IPS-NIHi11 (cell line): ENCODE measurements at regions not wholly inside any gene's neighbourhood (a gene's known extent, or its start where the extent isn't known, plus 50 kb on each side); places are given as distances from the start of the nearest gene placed in this dataset.

Experiments used
- DNase-seq: peaks from one replicate; pipeline ENCODE4 v3.0.0; 2012; ENCODE audit warnings: mixed read lengths, low spot score

GRCh38 chr5:97726106-97726505, 543.1 kb upstream of the RIOK2 start:
- DNase-seq = no peak

DNA sequence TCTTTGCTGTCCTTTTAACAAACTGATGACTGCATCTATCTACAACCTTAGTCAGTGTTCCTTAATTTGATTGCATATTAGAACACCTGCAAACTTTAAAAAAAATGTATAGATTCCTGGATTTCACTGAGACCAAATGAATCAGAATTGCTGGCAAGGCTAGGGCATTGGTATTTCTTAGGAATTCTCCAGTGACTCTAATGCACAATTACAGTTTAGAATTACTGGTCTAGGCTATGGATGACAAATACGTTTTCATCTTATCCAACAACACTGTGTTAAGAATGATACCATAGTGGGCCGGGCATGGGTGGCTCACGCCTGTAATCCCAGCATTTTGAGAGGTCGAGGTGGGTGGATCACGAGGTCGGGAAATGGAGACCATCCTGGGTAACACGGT, 545.9 kb upstream of the RIOK2 start:
- DNase-seq = no peak

DNA sequence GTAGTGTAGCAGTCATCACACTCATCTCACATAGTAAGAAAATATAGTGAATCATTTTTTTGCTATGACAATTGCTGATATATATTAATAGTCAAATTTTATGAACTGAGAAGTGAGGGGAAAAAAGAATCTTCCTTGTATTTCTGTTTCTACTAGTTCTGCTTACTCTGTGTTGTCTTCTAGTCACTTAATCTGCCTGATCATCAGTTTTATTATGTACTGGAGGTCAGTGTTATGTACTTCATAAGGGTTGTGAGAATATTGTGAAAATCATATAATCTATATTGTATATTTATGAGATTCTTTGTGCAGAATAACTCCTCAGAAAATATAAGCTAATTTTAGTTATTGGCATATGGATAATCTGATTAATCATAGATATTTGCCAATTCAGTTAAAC, 546.9 kb upstream of the RIOK2 start:
- DNase-seq = no peak

DNA sequence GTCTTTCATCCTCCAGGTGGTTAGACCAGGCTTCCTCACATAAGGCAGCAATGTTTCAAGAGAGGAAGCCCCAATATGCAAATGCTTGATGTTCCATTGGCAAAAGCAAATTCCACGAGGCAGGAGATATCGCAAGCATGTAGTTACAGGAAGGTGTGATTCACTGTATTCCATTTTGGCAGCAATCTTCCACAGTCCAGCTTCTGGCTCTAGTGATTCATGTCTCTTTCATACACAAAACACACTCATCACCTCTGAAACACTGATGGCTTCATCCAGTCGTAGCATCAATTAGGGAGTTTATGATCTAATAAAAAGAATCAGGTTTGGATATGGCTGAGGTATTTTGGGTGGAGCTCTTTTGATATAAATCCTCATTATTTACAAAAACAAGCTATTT, 552.2 kb upstream of the RIOK2 start:
- no peak for DNase-seq

DNA sequence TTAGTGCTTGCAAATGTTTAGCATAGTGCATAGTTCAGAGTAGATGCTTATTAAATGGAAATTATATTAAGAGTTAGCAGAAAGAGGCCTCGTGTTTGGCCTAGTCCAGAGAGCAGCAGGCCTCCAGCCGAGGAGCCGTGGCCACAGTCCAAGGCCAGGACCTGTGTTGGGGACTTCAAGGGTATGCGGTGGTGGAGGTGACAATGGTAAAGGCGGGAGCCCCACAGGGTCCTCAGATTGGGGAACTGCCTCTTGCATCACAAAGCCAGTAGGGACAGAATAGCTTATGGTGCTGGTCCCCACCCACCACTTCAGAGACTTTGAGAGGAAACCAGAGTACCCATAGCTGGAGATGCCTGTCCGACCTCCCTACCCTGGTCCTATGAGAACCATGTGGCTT, 554.6 kb upstream of the RIOK2 start:
- no peak for DNase-seq

DNA sequence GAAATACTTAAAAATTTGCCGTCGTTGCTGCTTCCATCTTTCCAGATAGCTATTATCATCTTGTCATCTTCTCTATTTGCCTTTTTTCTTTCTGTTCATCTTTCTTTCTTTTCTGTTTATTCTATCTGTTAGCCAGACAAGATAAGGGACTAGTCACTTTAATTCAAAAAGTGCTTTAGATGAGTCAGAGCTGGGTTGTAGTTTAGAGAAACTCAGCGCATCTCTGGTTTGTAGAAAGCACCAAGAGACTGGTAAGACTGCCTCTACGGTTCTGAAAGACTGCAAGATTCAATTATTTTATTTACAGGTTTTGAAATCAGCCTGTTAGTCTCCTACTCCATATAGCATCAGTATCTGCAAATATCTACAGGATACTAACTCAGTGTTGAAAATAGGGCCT, 562.8 kb upstream of the RIOK2 start:
- DNase-seq = no peak

DNA sequence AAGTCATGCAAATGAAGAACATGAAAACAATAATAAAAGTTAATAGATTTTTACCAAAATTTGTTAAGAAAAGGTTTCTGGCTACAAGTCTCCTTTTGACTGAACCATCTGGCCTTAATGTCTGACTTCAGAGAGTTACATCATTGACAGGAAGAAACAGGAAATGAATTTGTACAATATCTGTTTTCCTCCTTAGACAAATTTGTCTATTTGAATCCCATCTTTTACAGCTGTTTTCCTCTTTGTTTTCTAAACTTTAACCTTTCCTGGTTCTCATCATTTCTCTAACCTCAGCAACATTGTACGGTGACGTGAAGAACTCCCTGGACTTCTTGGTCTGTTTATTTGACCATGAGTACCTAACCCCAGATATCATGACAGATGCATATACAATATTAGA, 567.5 kb upstream of the RIOK2 start:
- DNase-seq = no peak

DNA sequence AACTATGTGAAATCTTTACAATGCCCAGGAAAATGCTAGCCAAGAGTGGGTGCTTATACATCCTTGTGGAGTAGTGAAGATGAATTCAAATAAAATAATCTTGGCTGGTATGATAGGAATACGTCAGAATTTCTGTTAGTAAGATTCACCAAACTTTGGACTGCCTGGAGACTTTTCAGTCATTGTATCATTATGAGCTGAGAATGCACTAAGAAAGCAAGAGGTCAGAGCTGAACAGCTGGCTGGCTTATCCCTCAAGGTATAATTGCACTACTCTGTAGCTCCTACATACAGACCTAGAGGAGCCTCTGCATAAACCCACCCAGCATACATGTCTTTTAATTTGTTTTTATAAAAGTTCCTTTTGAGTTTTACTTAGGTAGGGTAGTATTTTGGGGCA, 568.5 kb upstream of the RIOK2 start:
- DNase-seq = no peak

- DNase-seq = no peak
Observed at GRCh38 chr5:97752871-97753270, 569.8 kb upstream of the RIOK2 start.

GRCh38 chr5:97762483-97762882, 579.4 kb upstream of the RIOK2 start:
- no peak for DNase-seq

DNA sequence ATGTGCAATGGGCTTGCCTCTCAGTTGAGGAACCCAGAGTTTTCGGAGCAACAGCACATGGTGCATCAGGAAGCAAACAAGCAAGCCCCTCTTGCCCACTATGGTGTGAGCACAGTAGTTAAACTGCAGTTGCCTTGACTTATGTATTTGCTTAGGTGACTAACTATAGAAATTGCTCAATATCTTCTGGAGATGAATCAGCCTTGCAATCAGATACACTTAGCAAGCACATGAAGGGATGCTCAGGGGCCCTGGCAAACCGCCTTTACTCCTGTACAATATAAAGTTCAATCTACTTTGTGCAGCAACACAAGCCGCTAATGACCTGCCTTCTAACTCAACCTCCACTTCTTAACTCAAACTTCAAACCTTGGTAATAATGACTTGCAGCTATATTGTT, 581.7 kb upstream of the RIOK2 start:
- no peak for DNase-seq

DNA sequence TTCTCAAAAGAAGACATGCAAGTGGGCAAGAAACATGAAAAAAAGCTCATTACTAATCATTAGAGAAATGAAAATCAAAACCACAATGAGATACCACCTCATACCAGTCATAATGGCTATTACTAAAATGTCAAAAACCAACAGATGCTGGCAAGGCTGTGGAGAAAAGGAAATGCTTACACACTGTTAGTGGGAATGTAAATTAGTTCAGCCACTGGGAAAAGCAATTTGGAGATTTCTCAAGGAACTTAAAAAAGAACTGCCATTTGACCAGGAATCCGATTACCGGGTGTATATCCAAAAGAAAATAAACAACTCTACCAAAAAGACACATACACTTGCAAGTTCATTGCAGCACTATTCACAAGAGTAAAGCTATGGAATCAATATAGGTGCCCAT, 595.4 kb upstream of the RIOK2 start:
- DNase-seq = no peak

DNA sequence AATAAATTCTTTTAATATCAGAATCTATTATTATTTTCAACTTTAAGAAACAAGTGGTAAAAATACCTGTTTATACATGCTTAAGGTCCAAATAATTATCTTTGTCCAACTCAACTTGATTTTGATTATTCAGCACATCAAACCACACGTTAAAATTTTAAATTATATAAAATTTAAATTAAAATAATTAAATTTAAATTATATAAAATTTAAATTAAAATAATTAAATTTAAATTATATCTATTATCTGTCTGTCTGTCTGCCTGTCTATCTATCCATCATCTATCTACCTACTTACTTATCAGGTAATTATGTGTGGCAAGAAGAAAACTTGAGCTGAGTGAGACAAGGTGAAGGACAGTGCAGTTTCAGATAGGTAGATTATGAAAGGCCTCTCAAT, 605.3 kb upstream of the RIOK2 start:
- no peak for DNase-seq

DNA sequence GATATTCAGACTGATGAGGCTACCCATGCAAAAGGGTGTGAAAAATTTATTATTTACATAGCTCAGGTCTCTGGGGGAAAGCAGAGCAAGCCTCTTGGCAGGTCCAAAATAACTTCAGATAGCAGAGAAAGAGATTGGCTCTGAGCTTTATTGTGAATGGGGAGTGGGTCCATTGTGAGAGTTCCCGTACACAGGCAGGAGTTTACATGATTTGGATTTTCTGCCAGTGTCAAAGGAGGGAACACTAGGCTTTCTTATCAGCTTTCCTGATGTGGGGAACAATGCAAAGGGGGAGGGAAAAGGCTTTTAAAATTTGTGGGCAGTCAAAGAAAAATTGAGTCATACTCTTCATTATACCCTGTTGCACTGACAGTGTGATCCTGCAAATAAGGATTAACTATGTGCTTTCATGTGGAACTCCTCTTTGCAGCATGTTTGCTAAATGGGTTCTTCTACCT, 615.0 kb upstream of the RIOK2 start:
- DNase-seq = no peak

DNA sequence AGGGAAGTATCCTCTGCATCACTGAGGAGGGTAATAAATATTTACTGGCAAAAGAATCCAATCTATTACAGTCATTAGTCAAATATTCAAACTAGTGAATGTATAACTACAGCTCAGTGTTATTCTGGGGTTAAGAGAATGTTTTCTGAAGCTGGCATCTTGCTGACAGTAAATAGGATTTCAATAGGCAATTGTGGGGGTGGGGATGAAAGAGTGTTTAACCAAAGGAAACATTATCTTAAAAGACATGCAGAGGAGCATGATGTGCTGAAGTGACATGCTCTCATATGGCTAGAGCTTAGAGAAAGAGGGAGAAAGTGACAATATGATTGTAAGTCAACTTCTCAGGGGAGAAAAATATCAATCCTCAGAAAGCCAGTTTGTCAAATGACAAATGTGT, 618.4 kb upstream of the RIOK2 start:
- no peak for DNase-seq

DNA sequence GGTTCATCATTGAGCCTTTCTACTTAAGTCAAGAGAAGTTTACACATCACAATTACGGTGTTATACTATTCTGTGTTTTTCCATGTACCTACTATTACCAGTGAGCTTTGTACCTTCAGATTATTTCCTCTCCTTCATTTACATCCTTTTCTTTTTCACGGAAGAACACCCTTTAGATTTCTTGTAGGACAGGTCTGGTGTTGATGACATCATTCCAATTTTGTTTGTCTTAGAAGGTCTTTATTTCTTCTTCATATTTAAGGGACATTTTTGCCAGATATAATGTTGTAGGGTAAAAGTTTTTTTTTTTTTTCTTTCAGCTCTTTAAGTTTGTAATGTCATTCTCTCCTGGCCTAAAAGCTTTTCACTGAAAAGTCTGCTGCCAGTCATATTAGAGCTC, 637.1 kb upstream of the RIOK2 start:
- DNase-seq = no peak

DNA sequence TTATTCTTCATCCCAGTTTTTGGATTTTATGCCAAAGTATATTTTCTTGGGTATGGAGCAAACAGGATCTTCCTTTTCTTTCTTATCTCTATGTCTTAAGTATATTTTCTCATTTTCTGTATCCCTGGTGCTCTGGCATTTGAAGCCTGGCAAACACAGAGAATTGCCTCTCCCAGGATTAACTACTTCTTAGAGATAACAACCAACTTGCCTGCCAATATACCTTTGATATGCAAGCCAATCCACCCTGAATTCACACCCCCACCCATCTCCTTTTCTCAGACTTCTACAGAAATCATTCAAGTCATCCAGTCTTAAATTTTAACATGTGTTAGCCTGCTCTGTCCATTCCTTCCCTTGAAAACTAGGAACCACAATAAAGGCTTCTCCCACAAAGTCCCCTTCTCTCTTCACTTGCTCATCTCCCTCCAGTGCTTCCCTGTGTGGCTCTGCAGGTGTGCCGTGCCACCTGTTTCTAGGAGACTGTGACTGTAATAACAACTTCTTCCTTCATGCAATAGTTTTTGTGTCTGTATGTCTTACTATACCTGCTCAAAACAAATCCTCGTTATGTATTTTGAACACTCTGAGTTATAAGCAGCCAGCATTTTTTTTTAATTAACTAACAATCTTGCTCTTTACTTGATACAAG, 649.7 kb upstream of the RIOK2 start:
- no peak for DNase-seq

DNA sequence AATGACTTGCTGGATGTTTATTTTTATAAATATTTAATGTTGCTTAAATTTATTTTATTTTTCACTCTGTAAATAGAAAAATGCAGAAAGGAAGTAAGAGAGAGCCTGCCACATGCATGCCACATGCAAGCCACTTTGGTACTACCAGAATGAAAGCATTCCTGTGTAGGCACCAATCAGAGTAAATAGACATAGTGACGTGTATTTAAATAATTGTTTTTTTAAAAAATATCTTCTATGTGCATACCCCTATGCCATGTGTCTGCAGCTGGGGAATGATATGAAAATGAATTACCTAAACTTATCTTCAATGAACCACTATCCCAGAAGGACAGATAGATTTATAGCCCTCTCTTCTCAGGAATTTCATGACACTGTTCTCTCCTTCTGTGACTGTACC, 651.5 kb upstream of the RIOK2 start:
- DNase-seq = no peak

- DNase-seq = no peak
Observed at GRCh38 chr5:97835112-97835511, 652.1 kb upstream of the RIOK2 start.

DNA sequence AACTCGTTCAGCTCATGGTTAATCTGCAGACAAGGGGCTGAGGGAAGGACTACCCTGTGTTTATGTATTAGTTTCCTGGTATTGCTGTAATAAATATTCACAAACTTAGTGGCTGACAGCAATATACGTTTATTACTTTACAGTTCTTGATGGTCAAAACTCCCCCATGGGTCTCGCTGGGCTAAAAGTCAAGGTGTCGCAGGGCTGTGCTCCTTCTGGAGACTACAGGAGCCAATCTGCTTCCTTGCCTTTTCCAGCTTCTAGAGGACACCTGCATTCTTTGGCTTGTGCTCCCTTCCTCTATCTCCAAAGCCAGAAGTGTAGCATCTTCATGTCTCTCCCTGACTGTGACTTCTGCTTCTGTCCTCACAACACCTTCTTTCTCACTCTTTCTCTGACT, 653.8 kb upstream of the RIOK2 start:
- no peak for DNase-seq

GRCh38 chr5:97838214-97838613, 655.2 kb upstream of the RIOK2 start:
- DNase-seq = no peak

DNA sequence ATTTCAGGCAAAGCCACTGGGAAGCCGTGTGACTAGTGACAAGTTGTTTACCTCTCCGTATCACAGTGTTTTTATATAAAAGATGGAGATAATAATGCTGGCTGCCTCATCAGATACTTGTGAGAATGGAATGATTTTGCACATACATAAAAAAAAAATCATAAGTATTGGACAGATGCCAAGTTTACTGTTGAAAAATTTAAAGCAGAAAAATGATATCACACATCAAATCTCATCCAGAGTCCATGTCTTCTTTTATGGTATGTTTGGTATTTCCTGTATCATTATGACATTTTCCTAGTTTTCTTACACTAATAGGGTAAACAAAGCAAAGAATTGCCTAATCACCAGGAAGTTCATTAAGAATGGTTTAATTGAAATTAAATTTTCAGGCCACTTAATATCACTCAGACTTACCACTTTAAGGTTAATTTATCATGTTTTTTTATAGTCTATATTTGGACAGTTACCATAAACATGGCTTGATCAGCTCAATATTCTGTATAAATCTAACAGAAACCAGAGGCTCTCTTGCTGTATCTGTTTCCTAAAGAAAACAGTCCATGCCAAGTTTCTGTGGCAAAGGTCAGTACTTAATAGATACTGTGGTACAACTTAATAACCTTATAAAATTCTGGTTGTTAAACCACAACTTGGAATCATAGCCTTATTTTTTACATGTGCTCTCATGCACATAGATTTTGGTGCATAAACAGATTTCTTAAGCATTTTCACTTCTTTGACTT, 656.5 kb upstream of the RIOK2 start:
- no peak for DNase-seq

- DNase-seq = no peak
Observed at GRCh38 chr5:97840643-97841042, 657.6 kb upstream of the RIOK2 start.

DNA sequence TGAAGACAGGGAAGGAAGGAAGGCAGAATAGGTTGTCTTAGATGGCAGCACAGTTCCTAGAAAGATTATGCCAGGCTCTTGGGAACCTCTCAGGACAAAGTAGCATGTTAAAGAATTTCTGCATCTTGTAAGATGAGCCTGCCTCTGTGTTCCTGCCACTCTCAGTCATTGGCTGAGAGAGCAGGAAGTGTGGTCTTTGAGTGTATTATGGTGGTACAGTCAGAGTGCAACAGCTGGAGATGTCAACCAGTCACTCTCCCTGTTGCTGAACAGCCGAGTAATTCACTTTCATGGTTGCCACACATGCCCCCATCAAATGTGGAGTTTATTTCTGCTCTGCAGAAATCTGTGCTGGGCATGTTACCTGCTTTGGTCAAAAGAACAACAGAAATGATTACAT, 659.6 kb upstream of the RIOK2 start:
- no peak for DNase-seq
